Activated naive CD4-positive, alpha-beta T cell treated with anti-CD3 and anti-CD28 coated beads, Interleukin-2, amount 50 U/mL, for 72 hours (primary cell): ENCODE measurements at regions not wholly inside any gene's neighbourhood (a gene's known extent, or its start where the extent isn't known, plus 50 kb on each side); places are given as distances from the start of the nearest gene placed in this dataset.

Experiments
- ATAC-seq, 2 donors: fragments of 150-1000 bp; cut with Tn5 transposase; 2 replicates each; pipeline ENCODE4 v1.10.0; 2021; ENCODE audit warnings: mild to moderate bottlenecking in 2 of 2, moderate library complexity in 2 of 2
- DNase-seq, 2 donors: peaks; one replicate each; pipeline ENCODE4 v3.0.0; 2021 to 2022; ENCODE audit warnings: low spot score in 2 of 2
- H3K27ac Mint-ChIP-seq, 2 donors: one replicate each; pipeline ENCODE4 v1.8.0; 2022; ENCODE audit warnings: mild to moderate bottlenecking in 2 of 2, mixed read lengths in 2 of 2
- H3K36me3 Mint-ChIP-seq, 2 donors: one replicate each; pipeline ENCODE4 v1.8.0; 2022; ENCODE audit warnings: mixed read lengths in 2 of 2
- H3K9me3 Mint-ChIP-seq, 2 donors: one replicate each; pipeline ENCODE4 v1.8.0; 2022; ENCODE audit warnings: mixed read lengths in 2 of 2

- peaks cover 0 to 5% of the 10 kb centered on the region in 2 donors for H3K36me3 Mint-ChIP-seq
- H3K27ac Mint-ChIP-seq = no peak overlapping the region
- peaks cover 3 to 5% of the 10 kb centered on the region in 2 donors for H3K9me3 Mint-ChIP-seq
- DNase-seq = no peak
- no peak for ATAC-seq
These were observed 208.7 kb upstream of the CHAC2 start for GRCh38 chr2:53558867-53559266.

DNA sequence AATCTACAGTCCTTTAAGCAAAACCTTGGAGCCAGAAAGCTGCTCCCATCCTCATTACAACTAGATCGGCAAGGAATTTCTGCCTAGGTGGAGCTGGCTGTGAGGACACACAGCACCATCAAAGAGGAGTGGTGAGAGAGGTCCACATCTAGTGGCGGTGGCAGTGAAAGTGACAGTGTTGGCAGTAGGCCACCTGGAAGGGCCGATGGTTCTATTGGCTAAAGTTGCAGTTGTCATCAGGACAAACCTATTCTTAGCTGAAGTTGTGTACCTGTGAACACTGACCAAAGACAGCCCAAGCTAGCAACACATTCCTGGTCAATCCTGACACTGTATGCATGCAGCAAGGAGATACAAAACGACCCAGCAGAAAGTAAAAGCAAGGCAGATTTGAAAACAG is 218.1 kb upstream of the CHAC2 start:
- Mint-ChIP-seq H3K27ac (no peak overlapping the region), H3K9me3 (peaks cover 0 to 4% of the 10 kb centered on the region in 2 donors), H3K36me3 (peaks cover 0 to 4% of the 10 kb centered on the region in 2 donors)
- ATAC-seq (no peak), DNase-seq (no peak)

DNA sequence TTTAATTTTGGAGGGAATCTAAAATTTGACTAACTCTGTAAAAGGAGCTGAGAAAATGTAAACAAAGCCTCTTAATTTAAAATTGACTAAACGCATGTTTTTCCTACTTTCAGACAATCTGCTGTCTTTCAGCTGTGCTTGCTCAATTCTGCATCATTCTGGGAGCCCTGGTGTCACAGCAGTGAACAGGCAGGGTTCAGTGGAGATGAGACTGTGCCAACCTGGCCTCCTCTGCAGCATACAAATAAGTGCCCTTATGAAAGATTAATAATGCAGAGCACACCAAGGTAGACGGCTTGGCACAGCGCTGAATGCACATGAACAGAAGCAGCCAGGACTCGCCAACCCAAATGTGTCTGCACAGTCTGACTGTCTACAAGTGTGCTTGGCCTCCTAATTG is 222.0 kb upstream of the CHAC2 start:
- no peaks in the 10 kb centered on the region for H3K36me3 Mint-ChIP-seq
- H3K9me3 Mint-ChIP-seq = peaks cover 0 to 6% of the 10 kb centered on the region in 2 donors
- no peak for ATAC-seq
- H3K27ac Mint-ChIP-seq = no peak overlapping the region
- DNase-seq = no peak

- ATAC-seq (no peak), DNase-seq (no peak)
- no peak overlapping the region for H3K27ac Mint-ChIP-seq
- H3K9me3 Mint-ChIP-seq = peaks cover 5 to 6% of the 10 kb centered on the region in 2 donors
- H3K36me3 Mint-ChIP-seq = no peaks in the 10 kb centered on the region
These were observed 222.6 kb upstream of the CHAC2 start for GRCh38 chr2:53544871-53545558.

DNA sequence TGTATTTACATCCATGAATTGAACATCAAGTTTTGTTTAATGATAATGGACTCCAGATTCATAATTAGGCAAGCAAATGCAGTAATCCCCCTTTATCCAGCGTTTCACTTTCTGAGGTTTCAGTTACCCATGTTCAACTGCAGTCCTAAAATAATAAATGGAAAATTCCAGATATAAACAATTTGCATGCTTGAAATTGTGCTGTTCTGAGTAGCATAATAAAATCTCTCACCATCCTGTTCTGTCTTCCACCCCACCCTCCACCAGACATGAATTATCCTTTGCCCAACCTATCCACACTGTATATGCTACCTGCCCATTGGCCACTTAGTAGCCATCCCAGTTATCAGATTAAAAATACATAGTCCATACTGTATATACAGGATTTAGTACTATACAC is 224.5 kb upstream of the CHAC2 start:
- DNase-seq = no peak
- H3K36me3 Mint-ChIP-seq = no peaks in the 10 kb centered on the region
- H3K27ac Mint-ChIP-seq = no peak overlapping the region
- no peak for ATAC-seq
- H3K9me3 Mint-ChIP-seq = peaks cover 6 to 12% of the 10 kb centered on the region in 2 donors

DNA sequence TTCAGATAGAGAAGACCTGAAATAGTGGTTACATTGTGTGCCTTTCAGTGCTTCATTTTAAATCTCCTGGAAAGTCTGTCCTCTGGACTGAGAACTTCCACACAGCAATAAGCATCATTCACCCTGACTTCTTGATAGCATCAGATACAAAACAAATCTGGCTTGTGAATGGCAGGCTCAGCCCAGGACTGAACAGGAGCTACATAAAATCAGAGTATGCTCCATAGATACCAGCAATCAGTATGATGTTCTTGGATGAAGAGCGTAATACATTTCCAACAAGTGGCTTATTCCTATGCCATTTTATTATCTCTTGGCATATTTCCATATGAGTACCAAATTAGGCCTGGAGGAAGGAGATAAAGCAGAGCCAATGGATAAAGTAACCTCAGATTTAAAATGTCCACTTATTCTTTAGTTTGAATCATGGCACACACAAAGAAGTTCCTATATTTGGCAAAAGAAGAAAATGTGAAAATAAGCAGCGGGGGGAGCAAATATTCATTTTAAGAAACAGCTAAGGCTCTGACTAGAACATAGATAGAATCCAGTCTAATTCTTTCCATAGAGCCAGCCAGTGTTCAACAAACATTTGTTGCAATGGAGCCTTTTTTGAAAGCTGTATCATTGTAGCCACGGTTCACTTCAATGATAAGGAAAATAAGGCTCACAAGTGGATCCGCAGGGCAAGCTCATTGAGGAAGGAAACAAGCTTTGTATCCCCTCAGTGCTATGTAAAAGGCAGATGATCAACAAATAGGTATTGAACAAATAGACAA is 230.8 kb upstream of the CHAC2 start:
- Mint-ChIP-seq H3K27ac (no peak overlapping the region), H3K9me3 (peaks cover 6 to 12% of the 10 kb centered on the region in 2 donors)
- ATAC-seq = no peak

DNA sequence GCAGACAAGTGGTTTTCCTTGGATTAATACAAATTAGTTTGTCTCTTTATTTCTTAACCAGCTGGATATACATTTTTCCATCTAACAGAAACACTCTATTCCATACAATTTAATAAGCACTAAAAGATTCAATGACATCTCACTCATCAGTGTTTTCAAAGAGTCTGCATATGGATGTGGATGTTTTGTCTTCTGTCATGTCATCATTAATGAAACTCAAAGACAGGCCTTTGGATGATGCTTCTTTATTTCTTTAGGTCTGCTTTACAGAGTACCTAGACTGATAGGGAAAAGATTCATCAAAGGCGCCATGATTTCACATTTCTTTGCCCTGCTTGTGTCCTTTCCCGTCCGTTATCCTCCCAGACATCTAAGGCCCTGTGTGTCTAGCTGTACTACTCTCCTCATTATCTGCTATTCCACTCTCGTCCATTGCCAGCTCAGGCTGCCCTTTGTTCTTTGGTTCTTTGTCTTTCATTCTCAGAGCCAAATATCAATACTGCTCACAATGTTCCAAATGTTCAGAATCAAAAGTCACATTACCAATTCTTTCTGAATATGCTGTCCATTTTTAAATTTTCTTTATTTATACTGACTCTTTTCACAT is 232.3 kb upstream of the CHAC2 start:
- Mint-ChIP-seq H3K36me3 (peaks cover 0 to 6% of the 10 kb centered on the region in 2 donors), H3K27ac (no peak overlapping the region), H3K9me3 (peaks cover 4 to 10% of the 10 kb centered on the region in 2 donors)
- ATAC-seq (no peak), DNase-seq (no peak)

More for the DNA sequence above, 230.8 kb upstream of the CHAC2 start:
- no peak for DNase-seq
- H3K36me3 Mint-ChIP-seq = peaks cover 0 to 3% of the 10 kb centered on the region in 2 donors

GRCh38 chr2:53530126-53530525 is 237.5 kb upstream of the CHAC2 start:
- DNase-seq = no peak
- Mint-ChIP-seq H3K9me3 (peaks cover 5 to 11% of the 10 kb centered on the region in 2 donors), H3K36me3 (peaks cover 6 to 14% of the 10 kb centered on the region in 2 donors), H3K27ac (no peak overlapping the region)
- ATAC-seq = no peak

DNA sequence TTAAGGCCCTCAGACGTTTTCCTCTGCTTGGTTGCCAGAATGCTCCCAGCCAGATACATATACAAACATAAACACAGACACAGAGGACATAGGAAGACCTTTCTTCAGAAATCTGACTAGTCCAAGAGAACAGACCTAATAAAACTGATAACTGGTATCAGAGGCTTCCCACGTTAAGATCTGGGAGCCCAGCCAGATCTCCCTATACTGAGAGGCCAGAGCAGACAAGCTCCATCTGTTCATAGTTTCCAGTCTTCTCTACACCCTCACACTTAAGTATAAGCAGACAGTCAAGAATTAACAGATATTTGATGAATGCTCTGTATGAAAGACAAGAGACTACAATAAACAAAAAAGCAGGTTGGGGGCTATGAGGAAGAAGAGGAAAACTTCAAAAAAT is 240.5 kb upstream of the CHAC2 start:
- Mint-ChIP-seq H3K27ac (no peak overlapping the region), H3K9me3 (peaks cover 5 to 11% of the 10 kb centered on the region in 2 donors), H3K36me3 (peaks cover 6 to 14% of the 10 kb centered on the region in 2 donors)
- ATAC-seq (no peak), DNase-seq (no peak)

GRCh38 chr2:53519918-53520841 is 247.4 kb upstream of the CHAC2 start:
- no peaks in the 10 kb centered on the region for H3K9me3 Mint-ChIP-seq
- ATAC-seq = no peak
- DNase-seq = no peak
- H3K36me3 Mint-ChIP-seq = no peaks in the 10 kb centered on the region
- peak overlapping the region in 1 of 2 donors; percentile 15 for H3K27ac Mint-ChIP-seq

DNA sequence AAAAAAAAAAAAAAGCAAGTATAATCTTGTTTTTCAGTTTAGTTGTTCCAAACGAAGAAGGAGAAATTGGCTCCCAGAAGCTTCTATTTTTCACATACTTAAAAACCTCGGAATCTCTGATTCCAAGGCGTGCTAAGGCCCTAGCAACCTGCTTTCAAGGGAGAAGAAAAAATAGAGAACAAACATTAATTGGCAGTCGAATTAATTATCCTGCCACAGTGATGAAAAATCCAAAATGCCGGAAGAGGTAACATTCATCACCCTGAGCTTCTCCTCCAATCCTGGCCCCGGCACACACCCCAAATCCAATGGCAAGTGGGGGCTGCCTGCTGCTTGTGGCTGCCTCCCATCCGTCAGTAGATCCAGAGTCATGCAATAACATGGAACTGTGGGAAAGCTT is 250.2 kb upstream of the CHAC2 start:
- no peak for DNase-seq
- no peak for ATAC-seq
- Mint-ChIP-seq H3K27ac (no peak overlapping the region), H3K9me3 (no peaks in the 10 kb centered on the region), H3K36me3 (no peaks in the 10 kb centered on the region)

DNA sequence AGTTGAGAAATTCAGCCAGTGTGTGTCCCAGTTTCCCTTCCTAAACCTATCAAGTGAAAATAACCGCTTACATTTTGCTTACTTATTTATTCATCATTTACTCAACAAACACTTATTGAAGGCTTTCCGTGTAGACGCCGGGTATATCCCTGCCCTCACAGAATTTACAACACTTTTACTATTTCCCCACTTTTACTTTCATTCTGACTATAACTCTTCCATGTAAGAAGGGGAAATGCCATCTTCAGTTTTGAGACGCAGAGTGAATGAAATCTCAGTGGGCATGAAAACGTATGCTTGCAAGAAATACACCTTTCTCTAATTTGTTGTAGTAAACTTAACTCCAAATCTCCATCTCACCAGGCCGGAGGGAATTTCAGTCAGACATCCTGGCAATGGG is 251.0 kb upstream of the CHAC2 start:
- ATAC-seq (no peak), DNase-seq (no peak)
- Mint-ChIP-seq H3K36me3 (no peaks in the 10 kb centered on the region), H3K9me3 (no peaks in the 10 kb centered on the region), H3K27ac (no peak overlapping the region)

DNA sequence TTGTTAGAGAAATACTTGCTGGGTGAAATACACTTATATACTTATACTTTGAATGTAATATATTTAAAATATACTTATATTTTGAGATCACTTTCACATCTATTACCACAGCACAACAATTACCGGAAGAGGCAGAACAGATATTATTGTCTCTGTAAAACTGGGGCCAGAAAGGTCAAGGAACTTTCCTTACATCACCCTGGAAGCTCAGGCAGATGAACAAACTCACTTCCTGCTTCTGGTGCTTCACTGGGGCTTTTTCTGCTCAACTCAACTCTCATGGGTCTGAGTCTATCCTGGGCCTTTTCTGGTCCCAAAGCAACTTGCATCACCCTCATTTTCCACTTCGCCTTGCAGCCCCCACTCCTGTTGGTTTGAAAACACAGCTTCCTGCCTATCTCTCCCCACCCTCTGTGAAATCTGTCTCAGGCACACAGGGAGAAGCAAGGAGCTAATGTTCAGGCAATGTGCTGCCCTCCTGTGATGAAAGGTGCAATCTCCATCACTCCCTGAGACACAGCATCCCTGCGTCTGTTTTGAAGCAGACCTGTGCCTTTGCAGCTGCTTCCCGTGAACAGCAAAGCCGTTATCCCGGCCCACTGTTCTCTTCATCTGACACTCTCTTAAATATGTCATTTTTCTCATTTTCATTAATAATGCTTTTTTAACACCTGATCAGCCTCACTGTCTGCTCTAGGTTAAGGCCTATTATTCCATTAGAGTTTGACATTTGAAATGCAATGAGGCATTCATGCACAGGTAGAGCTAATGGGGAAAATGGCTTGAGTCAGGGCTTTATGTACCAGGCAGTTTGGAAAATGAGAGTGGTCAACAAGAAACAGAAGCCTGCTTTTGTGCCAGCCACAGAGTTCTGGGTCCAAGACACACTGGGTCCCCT is 251.9 kb upstream of the CHAC2 start:
- DNase-seq = no peak
- ATAC-seq = no peak
- Mint-ChIP-seq H3K36me3 (no peaks in the 10 kb centered on the region), H3K9me3 (no peaks in the 10 kb centered on the region), H3K27ac (no peak overlapping the region)

DNA sequence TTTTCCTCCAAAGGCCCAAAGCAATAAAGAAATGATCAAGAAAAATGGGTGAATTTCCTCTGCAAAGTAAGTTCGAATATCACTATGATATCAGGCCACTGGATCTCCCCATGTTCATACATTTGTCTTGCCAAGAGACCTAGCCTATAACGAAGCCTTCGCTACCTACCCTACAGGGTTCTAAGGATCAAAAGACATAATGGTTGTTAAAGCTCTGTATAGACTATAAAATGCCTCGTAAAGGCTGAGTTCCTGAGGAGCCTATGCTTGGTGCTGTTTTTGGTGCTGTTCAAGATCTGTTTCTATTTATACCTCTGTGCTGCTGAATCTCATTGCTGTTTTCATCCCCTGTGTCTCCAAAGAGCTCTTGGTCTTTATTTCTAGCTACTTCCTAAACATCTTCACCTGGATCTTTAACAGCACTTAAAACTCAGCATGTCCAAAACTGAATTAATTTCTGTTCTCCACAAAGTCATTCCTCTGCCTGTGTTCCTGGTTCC is 254.4 kb upstream of the CHAC2 start:
- H3K36me3 Mint-ChIP-seq = no peaks in the 10 kb centered on the region
- H3K9me3 Mint-ChIP-seq = no peaks in the 10 kb centered on the region
- DNase-seq (no peak), ATAC-seq (no peak)
- no peak overlapping the region for H3K27ac Mint-ChIP-seq

- DNase-seq (no peak), ATAC-seq (no peak)
- Mint-ChIP-seq H3K9me3 (no peaks in the 10 kb centered on the region), H3K27ac (no peak overlapping the region), H3K36me3 (no peaks in the 10 kb centered on the region)
These were observed 255.4 kb upstream of the CHAC2 start for GRCh38 chr2:53512071-53512826.
